BE2C (cell line): ENCODE measurements at regions not wholly inside any gene's neighbourhood (a gene's known extent, or its start where the extent isn't known, plus 50 kb on each side); places are given as distances from the start of the nearest gene placed in this dataset.

ENCODE experiments used
- DNase-seq: peaks from one replicate; pipeline ENCODE4 v3.0.0-alpha.2; 2020
- H3K27me3 ChIP-seq: fragments of 250-450 bp; sonication (Bioruptor Pico); 2 replicates; pipeline ENCODE4 v1.5.1; 2020; ENCODE audit warnings: mild to moderate bottlenecking
- H3K36me3 ChIP-seq: fragments of 250-450 bp; sonication (Bioruptor Pico); 2 replicates; pipeline ENCODE4 v1.5.1; 2020; ENCODE audit warnings: mild to moderate bottlenecking
- H3K4me1 ChIP-seq: fragments of 250-450 bp; sonication (Bioruptor Pico); 2 replicates; pipeline ENCODE4 v1.5.1; 2020
- H3K4me3 ChIP-seq: 2 replicates; pipeline ENCODE4 v1.5.1; 2011; ENCODE audit warnings: low read depth, low read length
- H3K9me3 ChIP-seq: fragments of 250-450 bp; sonication (Bioruptor Pico); 2 replicates; pipeline ENCODE4 v1.5.1; 2020
- CTCF ChIP-seq: IDR thresholded peaks from 2 replicates; pipeline ENCODE4 v1.5.1; 2012; ENCODE audit warnings: mild to moderate bottlenecking, low read depth, low read length

- no peak overlapping the region for H3K4me3 ChIP-seq
- no peaks in the 10 kb centered on the region for H3K27me3 ChIP-seq
- no peaks in the 10 kb centered on the region for H3K9me3 ChIP-seq
- no peaks in the 10 kb centered on the region for H3K36me3 ChIP-seq
- TF ChIP-seq CTCF, result no peak
- H3K4me1 ChIP-seq, result 0 out of 2 replicates have a peak, but pooled peaks cover 4% of the 10 kb centered on the region
- DNase-seq, result no peak
Observed at GRCh38 chr2:7117076-7117475, 199.9 kb downstream of the RNF144A start.

- H3K27me3 ChIP-seq, result no peaks in the 10 kb centered on the region
- DNase-seq, result no peak
- H3K4me1 ChIP-seq, result 0 out of 2 replicates have a peak, but pooled peaks cover 4% of the 10 kb centered on the region
- no peak overlapping the region for H3K4me3 ChIP-seq
- no peaks in the 10 kb centered on the region for H3K9me3 ChIP-seq
- no peaks in the 10 kb centered on the region for H3K36me3 ChIP-seq
- no peak for TF ChIP-seq CTCF
Observed at GRCh38 chr2:7118606-7119131, 201.5 kb downstream of the RNF144A start.

GRCh38 chr2:7119132-7119835 lies 202.1 kb downstream of the RNF144A start:
- no peak overlapping the region for H3K4me3 ChIP-seq
- peak; percentile 58 for DNase-seq
- no peaks in the 10 kb centered on the region for H3K27me3 ChIP-seq
- H3K4me1 ChIP-seq, result 0 out of 2 replicates have a peak, but pooled peaks cover 4% of the 10 kb centered on the region
- TF ChIP-seq CTCF, result peak; percentile 81
- no peaks in the 10 kb centered on the region for H3K36me3 ChIP-seq
- H3K9me3 ChIP-seq, result no peaks in the 10 kb centered on the region

- H3K36me3 ChIP-seq, result no peaks in the 10 kb centered on the region
- no peak overlapping the region for H3K4me3 ChIP-seq
- no peak for DNase-seq
- H3K4me1 ChIP-seq, result 0 out of 2 replicates have a peak, but pooled peaks cover 4% of the 10 kb centered on the region
- TF ChIP-seq CTCF, result no peak
- H3K27me3 ChIP-seq, result no peaks in the 10 kb centered on the region
- H3K9me3 ChIP-seq, result no peaks in the 10 kb centered on the region
Observed at GRCh38 chr2:7121851-7122250, 204.6 kb downstream of the RNF144A start.

GRCh38 chr2:7127156-7127555 lies 209.9 kb downstream of the RNF144A start:
- no peak for DNase-seq
- Histone ChIP-seq H3K36me3 (no peaks in the 10 kb centered on the region), H3K9me3 (no peaks in the 10 kb centered on the region), H3K27me3 (no peaks in the 10 kb centered on the region), H3K4me3 (no peak overlapping the region), H3K4me1 (no peaks in the 10 kb centered on the region)
- no peak for TF ChIP-seq CTCF

- Histone ChIP-seq H3K4me3 (no peak overlapping the region), H3K36me3 (no peaks in the 10 kb centered on the region), H3K27me3 (no peaks in the 10 kb centered on the region), H3K9me3 (no peaks in the 10 kb centered on the region), H3K4me1 (no peaks in the 10 kb centered on the region)
- no peak for DNase-seq
- TF ChIP-seq CTCF, result no peak
Observed at GRCh38 chr2:7127687-7128086, 210.5 kb downstream of the RNF144A start.
